ENCODE measurements at regions not wholly inside any gene's neighbourhood (a gene's known extent, or its start where the extent isn't known, plus 50 kb on each side); places are given as distances from the start of the nearest gene placed in this dataset.

DNA sequence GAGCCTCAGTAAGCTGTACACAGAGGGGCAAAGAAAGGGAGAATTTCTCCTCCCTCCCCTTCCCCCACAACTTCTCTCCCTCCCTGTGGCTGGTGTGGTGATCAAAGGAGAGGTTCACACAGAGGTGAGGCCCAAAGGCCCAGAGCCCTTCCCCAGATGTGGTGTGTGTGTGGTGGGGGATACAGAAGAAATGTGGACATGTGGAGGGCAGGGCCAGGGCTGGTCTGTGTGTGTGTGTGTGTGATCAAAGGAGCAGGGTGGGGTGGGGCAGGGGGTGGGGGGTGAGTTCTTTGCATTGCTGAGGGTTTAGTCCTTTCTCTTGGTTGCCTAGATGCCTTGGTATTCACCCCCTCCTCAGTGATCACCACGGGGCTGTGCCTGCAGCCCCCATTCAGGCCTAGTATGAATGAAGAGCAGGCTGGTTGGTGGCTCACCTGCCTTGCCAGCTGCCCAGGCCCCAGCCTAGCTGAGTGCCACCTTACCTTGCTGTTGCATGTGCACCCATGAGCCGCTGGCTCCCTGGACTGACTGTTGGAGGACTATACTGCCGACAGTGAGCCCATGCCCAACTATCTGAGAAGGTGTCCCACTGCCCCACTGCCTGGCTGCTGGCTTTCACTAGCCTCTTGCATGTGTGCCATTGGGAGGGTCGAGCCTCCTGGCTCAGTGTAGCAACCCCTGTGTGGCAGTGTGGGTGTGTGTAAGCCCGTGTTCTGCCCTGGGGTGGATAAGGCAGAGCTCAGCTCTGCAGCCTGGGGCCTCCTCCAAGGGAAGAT lies 101.9 kb downstream of the EFNB1 start:
- DNase-seq (ENCODE audit: low read depth in 4 of 4, low spot score in 1 of 4) = no peak

- no peak for DNase-seq (ENCODE audit: low read depth in 4 of 4, low spot score in 1 of 4)
Measured at GRCh38 chrX:68929332-68930150, 100.7 kb downstream of the EFNB1 start.

DNA sequence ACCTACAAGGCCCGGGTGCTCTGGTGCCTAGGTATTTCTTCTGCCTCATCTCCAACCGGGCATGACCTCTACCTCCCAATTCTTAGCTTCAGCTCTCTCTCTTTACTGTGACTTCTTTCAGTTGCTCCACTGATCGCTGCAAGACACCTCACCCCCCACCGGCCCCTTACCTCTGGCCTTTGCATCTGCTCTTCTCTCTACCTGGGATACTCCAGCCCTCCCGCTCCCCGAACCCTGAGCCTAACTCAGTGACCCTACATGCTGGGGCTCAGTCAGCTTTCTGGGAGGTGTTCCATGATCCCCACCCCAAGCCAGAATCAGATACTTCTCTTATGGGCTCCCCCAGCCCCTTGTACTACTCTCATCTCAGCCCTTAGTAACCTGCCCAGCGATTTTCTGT lies 99.6 kb downstream of the EFNB1 start:
- no peak for DNase-seq (ENCODE audit: low read depth in 4 of 4, low spot score in 1 of 4)

GRCh38 chrX:68927178-68927577 lies 98.4 kb downstream of the EFNB1 start:
- DNase-seq (ENCODE audit: low read depth in 4 of 4, low spot score in 1 of 4) = no peak

DNA sequence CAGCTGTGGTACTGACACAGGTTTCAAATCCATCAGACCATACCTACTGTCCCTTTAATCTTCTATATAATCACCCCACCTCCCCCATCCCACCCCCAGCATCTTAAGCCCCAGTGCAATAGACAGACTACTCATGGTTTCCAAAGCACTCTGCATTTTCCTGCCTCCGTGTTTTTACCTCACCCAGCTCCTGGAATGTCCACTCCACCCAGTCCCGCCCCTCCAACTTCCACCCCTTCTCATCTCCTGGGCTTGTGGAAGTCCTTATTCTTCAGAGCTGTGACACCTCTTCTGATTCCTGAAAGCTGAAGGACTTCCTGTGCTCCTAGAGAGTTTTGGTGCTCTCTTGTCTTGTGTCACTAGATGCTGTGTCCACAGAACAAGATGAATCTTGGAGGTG lies 94.3 kb downstream of the EFNB1 start:
- DNase-seq (ENCODE audit: low read depth in 4 of 4, low spot score in 1 of 4) = no peak

- no peak for DNase-seq (ENCODE audit: low read depth in 4 of 4, low spot score in 1 of 4)
Measured at GRCh38 chrX:68922013-68922412, 93.2 kb downstream of the EFNB1 start.

GRCh38 chrX:68920561-68920960 lies 91.7 kb downstream of the EFNB1 start:
- no peak for DNase-seq (ENCODE audit: low read depth in 4 of 4, low spot score in 1 of 4)

DNA sequence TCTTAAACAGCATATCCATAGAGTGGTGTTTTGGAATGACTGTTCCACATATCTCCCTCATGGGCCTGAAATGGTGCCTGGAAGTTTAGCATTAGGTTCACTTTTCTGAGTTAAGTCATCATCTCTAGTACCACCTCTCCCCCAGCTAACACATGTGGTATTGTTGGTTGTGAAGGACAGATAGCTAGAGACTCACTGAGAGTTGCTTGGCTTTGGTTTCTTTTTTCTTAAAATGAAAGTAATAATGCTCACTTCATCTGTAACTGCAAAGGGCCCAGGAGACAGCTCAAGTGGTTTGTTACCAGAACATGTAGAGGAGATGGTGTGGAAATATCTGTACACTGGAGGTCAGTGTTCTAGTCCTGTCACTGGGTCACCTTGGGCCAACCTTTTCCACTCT lies 90.9 kb downstream of the EFNB1 start:
- DNase-seq (ENCODE audit: low read depth in 4 of 4, low spot score in 1 of 4) = no peak

GRCh38 chrX:68918202-68918601 lies 89.4 kb downstream of the EFNB1 start:
- DNase-seq (ENCODE audit: low read depth in 4 of 4, low spot score in 1 of 4) = no peak

DNA sequence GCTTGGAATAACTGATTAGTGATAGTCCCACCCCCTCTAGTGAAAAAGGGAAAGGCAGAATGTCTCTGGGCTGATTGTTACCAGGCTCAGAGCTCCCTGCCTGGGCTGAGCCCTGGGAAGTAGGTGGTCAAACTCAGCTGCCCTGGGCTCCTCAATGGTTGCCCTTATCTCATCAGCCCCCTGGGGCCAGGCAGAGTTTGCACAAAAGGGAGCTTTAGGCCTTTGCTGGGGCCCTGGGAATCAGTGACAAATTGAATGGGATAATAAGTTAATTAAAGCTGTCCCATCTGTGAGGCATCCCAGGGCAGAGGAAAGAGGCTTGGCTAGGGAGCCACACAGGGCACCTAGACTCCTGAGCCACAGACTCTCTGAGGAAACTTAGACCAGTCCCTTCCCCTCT lies 89.0 kb downstream of the EFNB1 start:
- DNase-seq (ENCODE audit: low read depth in 4 of 4, low spot score in 1 of 4) = no peak

- no peak for DNase-seq (ENCODE audit: low read depth in 4 of 4, low spot score in 1 of 4)
Measured at GRCh38 chrX:68916891-68917290, 88.1 kb downstream of the EFNB1 start.

DNA sequence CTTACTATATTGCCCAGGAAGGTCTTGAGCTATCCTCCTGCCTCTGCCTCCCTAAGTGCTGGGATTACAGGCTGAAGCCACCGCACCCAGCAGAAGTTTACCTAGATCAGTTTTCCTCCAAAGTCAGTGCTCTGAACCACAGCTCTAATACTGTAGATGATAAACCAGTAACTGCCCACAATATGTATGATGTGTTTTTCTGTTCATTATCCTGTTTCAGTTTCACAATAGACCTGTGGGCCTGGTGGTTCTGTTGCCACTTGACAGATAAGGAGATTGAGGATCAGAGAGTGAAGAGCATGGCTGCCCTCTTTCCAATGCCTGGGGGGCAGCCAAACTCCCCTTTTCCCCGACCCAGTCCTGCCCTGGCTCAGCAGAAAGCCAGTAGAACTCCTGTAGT lies 87.0 kb downstream of the EFNB1 start:
- DNase-seq (ENCODE audit: low read depth in 4 of 4, low spot score in 1 of 4) = no peak

DNA sequence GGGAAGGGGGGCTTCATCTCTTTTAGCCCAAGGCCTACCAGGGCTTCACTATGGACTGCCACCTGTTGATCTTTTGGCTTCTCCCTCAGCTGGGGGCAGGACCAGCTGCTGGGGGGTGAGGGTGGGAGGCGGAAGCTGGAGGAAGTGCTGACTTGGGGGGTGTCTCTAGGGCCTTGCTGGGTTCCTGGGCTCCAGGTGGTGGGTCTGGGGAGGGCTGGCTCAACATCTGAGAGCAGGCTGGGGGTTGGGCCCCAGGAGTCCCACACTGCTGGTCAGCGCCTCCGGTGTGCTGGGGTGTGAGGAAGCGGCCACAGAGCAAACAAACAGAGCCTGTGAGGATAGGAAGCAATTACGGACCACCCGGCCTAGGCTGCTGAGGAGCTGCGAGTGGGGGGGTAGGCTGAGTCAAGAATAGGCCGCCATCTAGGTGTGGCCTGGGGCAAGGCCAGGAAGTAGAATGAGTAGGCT lies 85.7 kb downstream of the EFNB1 start:
- DNase-seq (ENCODE audit: low read depth in 4 of 4, low spot score in 1 of 4) = no peak

- no peak for DNase-seq (ENCODE audit: low read depth in 4 of 4, low spot score in 1 of 4)
Measured at GRCh38 chrX:68913249-68913547, 84.4 kb downstream of the EFNB1 start.

DNA sequence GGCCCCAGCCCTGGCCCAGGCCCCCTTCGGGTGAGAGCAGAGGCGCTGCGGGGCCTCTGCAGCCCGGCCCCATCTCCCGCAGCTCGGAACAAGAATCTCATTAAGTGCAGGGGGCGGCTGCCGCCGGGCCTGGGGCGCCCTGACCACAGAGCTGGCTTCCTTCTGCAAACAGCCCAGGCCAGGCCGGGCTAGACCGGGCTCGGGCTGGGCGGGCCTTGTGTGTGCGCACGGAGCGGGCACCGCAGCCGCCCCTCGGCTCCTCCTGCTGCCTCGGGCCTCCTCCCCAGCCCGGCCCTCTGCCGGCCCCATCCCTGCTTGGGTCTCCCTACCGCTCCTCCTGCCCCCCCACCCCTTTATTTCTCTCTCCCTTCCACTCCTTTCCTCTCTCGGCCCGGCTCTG lies 83.3 kb downstream of the EFNB1 start:
- no peak for DNase-seq (ENCODE audit: low read depth in 4 of 4, low spot score in 1 of 4)

GRCh38 chrX:68910731-68911428 lies 82.1 kb downstream of the EFNB1 start:
- no peak for DNase-seq (ENCODE audit: low read depth in 4 of 4, low spot score in 1 of 4)

- DNase-seq (ENCODE audit: low read depth in 4 of 4, low spot score in 1 of 4) = no peak
Measured at GRCh38 chrX:68909945-68910344, 81.1 kb downstream of the EFNB1 start.

DNA sequence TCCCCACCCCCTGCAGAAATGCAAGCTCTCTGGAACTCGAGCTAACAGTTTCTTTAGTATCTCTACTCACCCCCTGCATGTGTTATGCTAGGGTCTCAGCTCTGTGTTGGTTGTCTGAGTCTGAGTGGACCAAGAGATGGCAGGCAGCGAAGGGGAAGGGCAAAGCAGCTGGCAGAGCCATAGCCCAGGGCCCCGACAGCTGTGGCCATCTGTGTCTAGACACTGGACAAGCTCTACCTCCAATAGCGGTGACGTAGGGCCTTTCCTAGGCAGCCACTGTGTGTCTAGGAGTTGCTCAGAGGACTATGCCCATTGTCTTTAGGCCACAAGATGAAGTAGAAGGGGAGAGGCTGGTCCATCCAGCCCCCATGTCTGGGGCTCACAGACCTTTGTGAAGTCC lies 79.2 kb downstream of the EFNB1 start:
- no peak for DNase-seq (ENCODE audit: low read depth in 4 of 4, low spot score in 1 of 4)

GRCh38 chrX:68902706-68903504 lies 74.1 kb downstream of the EFNB1 start:
- no peak for DNase-seq (ENCODE audit: low read depth in 4 of 4, low spot score in 1 of 4)

DNA sequence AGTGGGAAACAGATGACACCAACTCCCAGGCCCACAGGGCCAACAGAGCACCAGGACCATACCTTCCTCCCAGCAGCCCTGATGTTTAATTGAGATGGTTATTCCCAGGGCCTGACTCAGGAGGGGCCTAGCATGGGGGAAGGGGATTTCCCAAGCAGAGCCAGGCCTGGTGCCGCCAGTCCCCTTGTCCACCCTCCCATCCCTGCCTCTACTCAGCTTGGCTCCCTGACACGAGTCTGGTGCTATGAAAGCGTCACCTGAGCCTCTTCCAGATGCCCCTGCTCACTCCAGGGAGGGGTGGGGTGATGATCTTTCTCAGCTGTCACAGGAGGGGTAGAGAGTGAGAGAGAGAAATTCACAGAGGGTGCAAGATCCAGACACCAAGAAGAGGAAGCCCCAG lies 72.7 kb downstream of the EFNB1 start:
- no peak for DNase-seq (ENCODE audit: low read depth in 4 of 4, low spot score in 1 of 4)

DNA sequence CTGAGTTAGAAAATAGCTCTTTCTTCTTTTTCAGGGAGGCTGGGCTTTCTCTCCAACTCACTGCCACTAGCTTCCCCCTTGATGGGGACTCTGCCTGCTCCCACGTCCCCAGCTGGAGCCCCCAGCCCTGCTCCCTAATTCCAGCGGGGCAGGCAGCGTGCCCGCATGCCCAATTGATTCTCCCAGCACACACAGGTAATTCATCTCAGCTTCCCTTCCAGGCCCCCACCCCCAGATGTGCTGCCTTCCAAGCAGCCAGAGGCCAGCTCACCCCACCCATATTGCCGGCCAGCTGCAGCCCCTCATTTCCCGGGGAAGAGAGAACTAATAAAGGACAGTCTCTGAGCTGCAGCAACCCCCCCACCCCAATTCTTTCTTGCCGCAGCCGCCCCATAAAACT lies 69.8 kb downstream of the EFNB1 start:
- no peak for DNase-seq (ENCODE audit: low read depth in 4 of 4, low spot score in 1 of 4)

Measured in stimulated activated CD4-positive, alpha-beta T cell treated with anti-CD3 and anti-CD28 coated beads, Interleukin-1b, Interleukin-23, amount 100 ng/mL, for 24 hours (primary cell).